GM12864 (cell line): ENCODE measurements at regions not wholly inside any gene's neighbourhood (a gene's known extent, or its start where the extent isn't known, plus 50 kb on each side); places are given as distances from the start of the nearest gene placed in this dataset.
A peak's percentile ranks its signal among the peaks of the same experiment; 100 is the strongest.

Source experiments
- DNase-seq: peaks from one replicate; pipeline ENCODE4 v3.0.0-alpha.2; 2011; ENCODE audit warnings: low read depth
- H3K4me3 ChIP-seq: 2 replicates; pipeline ENCODE4 v1.5.1; 2011; ENCODE audit warnings: mild to moderate bottlenecking, low read depth, low read length, control low read depth
- TF ChIP-seq, protein P1 (sequence below): IDR thresholded peaks from 2 replicates; pipeline ENCODE4 v1.5.1; 2011; ENCODE audit warnings: low read depth, mild to moderate bottlenecking, moderate library complexity, low read length, control low read depth, inconsistent platforms; ENCODE audit errors: missing control alignments

DNA sequence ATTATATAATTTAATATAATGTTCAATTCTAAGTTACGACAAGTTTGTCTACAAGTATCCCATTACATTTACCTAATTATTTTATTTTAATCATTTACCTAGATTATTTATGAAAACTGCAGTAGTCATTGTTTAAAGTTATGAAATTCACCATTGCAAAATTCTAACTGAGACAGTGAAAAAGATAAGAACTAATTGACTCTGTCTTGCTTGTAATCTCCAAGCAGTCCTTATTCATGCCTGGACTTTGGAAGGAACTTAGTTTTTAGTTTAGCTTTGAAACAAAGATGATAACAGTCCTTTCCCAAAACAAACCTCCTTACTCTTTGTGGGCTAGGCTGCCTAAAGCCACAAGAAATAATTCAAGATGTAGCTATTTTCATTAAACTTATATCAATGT is 165.0 kb downstream of the SUCNR1 start:
- no peak for DNase-seq
- H3K4me3 ChIP-seq, result no peak overlapping the region
- TF ChIP-seq, protein P1, sequence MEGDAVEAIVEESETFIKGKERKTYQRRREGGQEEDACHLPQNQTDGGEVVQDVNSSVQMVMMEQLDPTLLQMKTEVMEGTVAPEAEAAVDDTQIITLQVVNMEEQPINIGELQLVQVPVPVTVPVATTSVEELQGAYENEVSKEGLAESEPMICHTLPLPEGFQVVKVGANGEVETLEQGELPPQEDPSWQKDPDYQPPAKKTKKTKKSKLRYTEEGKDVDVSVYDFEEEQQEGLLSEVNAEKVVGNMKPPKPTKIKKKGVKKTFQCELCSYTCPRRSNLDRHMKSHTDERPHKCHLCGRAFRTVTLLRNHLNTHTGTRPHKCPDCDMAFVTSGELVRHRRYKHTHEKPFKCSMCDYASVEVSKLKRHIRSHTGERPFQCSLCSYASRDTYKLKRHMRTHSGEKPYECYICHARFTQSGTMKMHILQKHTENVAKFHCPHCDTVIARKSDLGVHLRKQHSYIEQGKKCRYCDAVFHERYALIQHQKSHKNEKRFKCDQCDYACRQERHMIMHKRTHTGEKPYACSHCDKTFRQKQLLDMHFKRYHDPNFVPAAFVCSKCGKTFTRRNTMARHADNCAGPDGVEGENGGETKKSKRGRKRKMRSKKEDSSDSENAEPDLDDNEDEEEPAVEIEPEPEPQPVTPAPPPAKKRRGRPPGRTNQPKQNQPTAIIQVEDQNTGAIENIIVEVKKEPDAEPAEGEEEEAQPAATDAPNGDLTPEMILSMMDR, result no peak

- no peak overlapping the region for H3K4me3 ChIP-seq
- TF ChIP-seq, protein P1, result no peak
- DNase-seq, result peak; percentile 59
Observed at GRCh38 chr3:152039887-152040286, 166.4 kb downstream of the SUCNR1 start.

GRCh38 chr3:152040319-152040718 is 166.9 kb downstream of the SUCNR1 start:
- no peak overlapping the region for H3K4me3 ChIP-seq
- TF ChIP-seq, protein P1, result no peak
- DNase-seq, result no peak

DNA sequence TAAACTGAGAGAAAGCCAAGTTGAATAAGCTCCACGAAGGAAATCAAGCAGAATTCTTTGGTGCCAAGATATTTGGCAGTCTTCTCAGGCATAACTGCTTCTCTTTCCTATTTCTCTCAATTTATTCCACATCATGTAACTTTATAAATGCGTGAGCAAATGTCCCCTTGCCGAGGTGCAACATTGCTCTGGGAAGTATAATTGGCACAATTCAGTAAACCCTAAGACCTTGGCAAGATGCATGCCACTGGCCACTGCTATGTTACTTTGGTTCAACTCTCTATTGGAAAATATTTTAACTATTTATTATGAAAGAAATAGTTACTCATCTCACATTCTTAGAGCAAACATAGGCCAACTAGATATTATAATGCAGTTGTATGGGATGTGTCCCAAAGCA is 170.2 kb downstream of the SUCNR1 start:
- H3K4me3 ChIP-seq, result no peak overlapping the region
- TF ChIP-seq, protein P1, result no peak
- DNase-seq, result no peak

GRCh38 chr3:152046280-152046679 is 172.8 kb downstream of the SUCNR1 start:
- no peak overlapping the region for H3K4me3 ChIP-seq
- DNase-seq, result no peak
- TF ChIP-seq, protein P1, result no peak

DNA sequence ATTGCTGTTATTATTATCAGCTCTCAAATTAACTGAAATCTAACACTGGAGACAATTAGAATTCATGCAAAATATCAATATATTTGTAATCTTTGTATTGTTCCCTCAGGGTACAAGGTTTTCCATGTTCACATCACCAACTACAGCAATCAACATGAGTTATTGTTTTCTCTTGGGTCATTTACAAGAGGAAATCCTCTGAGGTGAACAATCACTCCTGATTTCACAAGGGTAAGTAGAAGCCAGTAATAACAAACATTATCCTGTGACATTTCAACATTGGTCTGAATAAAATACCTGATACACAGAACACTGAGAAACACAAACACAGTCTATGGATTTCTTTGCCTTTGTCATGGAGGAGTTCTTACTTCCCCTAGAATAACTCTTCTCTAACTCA is 174.0 kb downstream of the SUCNR1 start:
- no peak for DNase-seq
- TF ChIP-seq, protein P1, result no peak
- no peak overlapping the region for H3K4me3 ChIP-seq

GRCh38 chr3:152048831-152049230 is 175.4 kb downstream of the SUCNR1 start:
- TF ChIP-seq, protein P1, result no peak
- H3K4me3 ChIP-seq, result no peak overlapping the region
- DNase-seq, result no peak
